ENCODE measurements at regions not wholly inside any gene's neighbourhood (a gene's known extent, or its start where the extent isn't known, plus 50 kb on each side); places are given as distances from the start of the nearest gene placed in this dataset.
"Not testable (repeated sequence)": the region's sequence is repeated elsewhere in the genome, so short reads cannot be mapped to it uniquely, and the experiment has no call there.

DNA sequence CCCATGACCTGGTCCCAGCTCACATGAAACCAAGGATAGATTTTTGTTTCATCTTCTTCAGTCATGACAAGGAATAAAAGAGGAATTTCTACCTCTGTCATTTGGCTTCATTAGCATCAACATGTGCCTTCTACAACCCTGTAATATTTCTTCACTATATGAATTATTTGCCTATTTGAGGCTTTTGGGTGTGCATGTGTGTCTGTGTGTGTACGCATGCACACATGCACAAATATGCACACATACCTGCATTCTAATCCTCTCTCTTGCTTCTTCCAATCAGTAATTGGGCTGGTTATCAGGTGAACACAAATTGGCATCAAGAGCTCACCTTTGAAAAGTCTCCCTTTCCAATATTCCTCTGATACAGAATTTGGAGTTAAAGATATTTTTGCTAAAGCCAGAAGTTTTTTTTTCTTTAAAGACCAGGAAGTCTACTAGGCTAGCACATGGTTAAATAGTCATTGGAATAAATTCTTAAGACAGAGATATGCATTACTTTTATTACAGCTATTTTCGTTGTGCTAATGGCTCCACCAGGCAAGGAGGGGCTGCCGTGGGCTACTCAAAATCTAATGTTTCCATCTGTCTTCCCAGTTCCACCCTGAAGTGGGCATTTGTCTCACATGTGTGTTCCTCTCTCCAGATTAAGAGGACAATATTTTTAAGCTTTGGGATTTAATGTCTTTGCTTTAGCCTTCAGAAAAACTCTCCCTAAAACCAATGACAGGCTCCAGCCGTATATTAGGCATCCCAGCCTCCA, 547.2 kb upstream of the CDH5 start:
- DNase-seq (ENCODE audit: low spot score): no peak

DNA sequence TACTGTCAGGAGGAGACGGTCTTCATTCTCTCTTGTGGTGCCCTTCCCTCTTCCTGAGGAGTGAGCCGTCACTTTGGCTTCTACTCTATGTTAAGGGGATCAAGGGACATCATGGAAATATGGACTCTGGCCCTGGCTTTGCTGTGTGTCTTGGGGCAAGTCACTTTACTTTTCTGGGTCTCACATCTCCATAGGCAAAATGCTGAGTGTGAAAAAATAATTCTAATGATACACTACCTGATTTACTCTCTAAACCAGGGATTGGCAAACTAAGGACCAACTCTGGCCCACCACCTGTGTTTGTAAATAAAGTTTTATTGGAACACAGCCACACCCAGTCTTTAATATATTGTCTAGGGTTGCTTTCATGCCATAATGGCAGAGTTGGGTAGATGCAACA, 548.7 kb upstream of the CDH5 start:
- DNase-seq (ENCODE audit: low spot score): no peak

DNA sequence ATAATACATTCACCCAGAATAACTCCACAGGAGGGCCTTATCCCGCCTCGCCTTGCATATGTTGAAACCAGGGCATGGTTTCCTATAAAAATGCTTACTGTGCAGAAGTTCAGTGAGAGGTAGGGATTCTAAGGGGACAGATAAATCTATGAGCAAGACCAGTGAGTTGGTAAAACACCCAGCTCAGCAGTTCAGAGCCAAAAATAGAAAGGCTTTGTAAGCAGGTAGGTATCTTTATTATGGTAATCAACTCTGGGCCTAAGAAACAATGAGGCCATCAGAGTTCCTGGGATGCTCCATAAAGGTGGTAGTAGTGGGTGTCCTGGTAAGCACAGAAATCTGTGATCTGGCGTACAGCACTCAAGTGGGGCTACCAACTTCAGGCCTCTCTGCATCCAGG, 549.4 kb upstream of the CDH5 start:
- DNase-seq (ENCODE audit: low spot score): no peak

DNA sequence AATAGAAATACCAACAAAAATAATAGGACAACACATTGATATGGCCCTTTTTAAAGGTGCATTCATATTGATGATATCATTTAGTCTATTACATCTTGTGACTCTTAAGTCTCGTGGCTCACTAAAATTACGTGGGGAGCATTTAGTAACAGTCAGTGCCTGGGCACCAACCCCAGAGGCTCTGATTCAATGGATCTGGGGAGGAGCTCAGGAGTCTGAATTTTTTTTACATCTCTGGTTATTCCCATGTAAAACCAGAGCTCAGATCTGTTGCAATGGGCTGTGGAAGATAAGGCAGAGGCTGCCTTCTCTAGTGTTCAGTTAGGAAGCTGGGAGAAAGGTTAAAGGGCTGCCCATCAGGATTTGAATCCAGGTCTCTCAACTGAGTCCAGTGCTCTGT, 549.9 kb upstream of the CDH5 start:
- DNase-seq (ENCODE audit: low spot score): no peak

DNA sequence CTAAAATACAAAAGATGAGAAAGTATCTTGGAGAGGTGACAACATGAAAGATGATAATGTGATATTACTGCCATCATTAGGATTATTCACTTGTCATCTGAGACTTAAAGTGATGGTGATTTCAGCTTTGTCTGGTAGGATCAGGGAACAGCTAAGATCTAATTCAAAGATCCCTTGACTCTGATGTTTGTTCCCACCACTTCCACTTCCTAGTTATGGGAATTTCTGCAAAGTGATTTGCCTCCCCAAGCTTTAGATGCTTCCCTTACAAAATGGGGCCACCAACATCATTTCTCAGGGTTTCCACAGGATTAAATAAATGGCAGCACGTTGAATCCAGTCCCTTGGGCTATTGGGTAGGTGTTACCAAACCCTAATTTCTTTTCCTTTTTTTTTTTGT, 550.8 kb upstream of the CDH5 start:
- DNase-seq (ENCODE audit: low spot score): no peak

DNA sequence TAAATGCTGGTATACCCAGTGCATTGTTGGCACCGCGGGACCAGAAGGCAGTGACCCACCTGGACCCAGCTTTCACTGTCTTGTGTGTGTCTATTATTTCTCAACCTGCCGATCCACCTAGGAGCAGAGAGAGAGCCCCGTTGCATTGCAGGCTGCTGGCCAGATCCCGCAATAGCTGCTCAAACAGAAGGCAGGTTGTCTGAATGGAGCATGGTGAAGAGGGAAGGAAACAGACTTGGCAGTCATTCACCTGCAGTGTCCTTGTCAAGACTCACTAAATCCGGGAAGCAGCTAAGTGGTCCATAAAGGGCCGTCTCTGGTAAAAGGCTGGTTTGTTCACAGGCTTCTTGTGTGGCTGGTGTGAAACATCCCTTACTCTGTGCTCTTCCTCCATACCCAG, 552.6 kb upstream of the CDH5 start:
- DNase-seq (ENCODE audit: low spot score): not testable (repeated sequence)

DNA sequence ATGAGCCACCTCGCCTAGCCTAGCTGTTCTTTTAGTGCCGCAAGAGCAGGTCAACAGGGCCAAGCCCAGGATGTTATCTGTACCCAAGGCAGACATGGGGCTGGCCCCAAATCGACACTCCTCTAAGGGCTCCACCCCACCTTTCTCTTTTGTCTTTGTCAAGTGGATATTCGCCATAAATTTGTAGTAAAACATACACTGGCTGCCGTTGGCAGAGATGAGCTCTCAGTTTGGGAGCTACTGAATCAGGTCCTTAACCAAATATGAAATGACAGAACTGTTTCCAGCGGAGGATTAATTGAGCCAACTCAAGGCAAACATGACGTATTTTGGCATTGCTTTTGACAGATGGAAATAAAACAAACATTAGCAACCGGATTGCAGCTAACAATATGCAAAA, 556.9 kb upstream of the CDH5 start:
- no peak for DNase-seq (ENCODE audit: low spot score)

DNA sequence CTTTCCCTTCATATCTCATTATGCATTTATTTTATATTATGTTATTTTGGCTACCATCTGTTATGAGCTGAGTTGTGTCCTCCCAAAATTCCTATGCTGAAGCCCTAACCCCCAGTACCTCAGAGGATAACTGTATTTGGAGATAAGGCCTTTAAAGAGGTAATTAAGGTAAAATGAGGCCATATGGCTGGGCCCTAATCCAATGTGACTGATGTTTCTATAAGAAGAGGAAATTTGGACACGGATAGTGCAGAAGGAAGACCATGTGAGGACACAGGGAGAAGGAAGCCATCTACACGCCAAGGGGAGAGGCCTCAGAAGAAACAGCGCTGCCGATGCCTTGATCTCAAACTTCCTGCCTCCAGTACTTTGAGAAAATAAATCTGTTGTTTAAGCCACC, 557.7 kb upstream of the CDH5 start:
- no peak for DNase-seq (ENCODE audit: low spot score)

DNA sequence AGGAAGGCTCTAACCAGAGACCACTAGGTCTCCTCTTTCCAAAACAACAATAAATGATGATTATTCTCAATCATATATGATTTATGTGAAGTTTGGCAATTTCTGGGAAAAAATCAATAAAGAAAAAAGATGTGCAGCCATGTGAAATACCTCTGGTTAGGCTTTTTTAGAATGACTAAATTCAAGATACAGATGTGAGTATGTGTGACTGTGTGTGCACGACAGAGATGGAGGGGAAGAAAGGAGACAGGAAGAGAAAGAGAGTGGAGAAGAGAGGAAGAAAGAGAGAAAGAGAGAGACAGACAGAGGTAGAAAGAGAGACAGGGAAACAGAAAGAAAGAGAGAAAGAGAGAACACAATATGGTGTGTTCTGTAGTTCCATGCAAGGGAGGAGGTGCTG, 558.6 kb upstream of the CDH5 start:
- DNase-seq (ENCODE audit: low spot score): no peak

DNA sequence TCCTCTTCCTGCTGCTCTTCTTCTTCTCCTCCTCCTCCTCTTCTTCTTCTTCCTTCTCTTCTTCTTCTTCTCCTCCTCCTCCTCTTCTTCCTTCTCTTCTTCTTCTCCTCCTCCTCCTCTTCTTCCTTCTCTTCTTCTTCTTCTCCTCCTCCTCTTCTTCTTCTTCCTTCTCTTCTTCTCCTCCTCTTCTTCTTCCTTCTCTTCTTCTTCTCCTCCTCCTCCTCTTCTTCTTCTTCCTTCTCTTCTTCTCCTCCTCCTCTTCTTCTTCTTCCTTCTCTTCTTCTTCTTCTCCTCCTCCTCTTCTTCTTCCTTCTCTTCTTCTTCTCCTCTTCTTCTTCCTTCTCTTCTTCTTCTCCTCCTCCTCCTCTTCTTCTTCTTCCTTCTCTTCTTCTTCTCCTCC, 560.8 kb upstream of the CDH5 start:
- not testable (repeated sequence) for DNase-seq (ENCODE audit: low spot score)

DNA sequence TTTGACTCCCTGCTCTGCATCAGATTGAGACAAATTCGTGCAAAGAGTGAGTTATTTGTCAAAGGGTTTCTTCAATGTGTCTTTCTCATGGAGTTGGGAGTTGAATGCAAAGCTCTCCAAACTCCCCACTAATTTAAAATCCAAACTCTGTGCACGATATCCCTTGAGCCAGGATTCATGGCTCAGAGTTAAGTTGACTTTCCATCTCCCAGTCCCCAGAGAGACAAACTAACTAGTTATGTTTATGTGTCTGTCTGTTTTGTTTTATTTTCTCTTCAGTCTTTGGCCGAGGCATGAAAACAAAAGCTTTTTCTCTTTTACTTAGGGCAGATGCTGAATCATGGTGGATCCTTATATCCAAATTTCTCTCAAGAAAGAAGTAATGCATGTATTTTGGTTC, 570.0 kb upstream of the CDH5 start:
- DNase-seq (ENCODE audit: low spot score): no peak

DNA sequence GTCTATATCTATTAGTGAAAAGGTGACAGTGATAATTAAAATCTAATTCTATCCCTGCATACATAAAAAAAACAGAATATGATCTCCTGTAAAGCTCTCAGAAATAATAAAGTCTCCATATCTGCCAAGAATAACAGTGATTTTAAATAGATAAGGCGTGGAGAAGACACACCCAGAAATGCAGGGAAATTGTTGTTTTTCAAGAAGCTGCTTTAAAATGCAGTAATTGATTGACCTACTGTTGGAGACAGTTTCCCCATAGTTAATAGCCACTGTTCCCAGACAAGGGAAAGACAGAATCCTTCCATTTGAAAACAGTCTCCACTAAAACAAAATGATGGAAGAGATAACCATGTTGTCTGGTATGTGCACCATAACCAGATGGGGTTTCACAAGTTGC, 571.5 kb upstream of the CDH5 start:
- no peak for DNase-seq (ENCODE audit: low spot score)

DNA sequence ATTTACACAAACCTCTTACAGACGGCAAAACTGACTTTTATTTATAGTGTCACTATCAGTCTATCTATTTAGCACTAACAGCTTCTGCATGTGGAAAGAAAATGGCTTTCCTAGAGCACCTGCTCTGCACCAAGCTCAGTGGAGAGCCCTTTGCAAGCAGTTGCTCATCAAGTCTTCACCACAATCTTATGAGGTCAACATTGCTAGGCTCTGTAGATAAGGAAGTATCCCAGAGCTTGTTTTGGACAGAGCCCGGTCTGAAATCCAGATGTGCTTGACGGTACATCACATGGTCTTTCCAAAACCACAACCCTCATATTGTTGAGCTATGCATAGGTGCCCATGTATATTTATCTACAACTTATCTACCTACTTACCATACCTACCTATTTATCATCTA, 572.7 kb upstream of the CDH5 start:
- no peak for DNase-seq (ENCODE audit: low spot score)

DNA sequence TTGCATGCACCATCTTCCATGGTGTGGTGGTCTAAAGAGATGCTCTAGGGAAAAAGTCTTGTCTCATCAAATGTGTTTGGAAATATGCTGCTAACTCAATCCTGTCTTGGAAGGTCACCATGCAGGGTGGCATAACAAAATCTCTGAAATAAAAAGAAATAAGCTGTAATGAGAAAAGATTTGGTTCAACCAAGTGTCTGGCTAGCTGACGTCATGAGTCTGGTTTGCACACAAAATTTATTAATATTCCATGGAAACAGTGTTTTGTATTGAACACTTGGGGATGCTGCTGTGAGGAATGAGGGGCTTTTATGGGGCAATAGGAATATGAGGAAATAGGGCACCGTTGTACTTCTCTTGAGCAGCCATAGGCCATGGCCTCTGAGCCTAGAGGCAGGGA, 575.7 kb upstream of the CDH5 start:
- no peak for DNase-seq (ENCODE audit: low spot score)

DNA sequence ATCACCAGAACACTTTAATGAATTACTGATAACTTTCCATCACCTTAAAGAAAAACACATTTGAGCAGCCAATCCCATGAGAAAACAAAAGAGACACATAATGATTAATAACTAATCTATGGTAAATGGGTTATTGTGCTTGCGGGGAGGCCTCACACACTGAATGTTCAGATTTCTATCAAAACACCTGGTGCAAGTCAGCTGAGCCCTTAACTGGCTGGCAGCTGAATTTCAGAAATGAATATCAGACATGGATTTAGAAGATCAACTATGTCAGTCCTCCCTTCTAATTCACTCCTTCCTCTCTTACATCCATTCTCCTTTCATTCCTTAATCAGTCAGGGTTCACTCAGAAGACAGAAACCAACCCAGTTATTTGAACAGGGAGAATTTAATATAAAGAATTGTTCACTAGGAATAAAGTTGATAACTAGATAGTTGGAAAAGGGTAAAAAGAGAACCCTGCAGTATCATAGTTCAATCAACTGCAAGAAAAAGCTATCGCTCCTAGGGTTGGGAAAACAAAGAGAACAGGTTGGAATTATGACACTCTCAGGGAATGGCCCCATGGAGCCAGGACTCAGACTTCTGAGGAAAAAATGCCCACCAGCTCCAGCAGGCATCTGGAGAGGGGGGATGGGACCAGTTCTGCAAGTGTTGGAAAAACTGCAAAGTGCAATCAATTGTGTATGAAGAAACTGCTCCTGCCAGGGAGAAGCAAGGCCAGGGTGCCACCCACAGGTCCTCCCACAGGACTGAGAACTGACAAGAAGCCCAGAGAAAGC, 577.1 kb upstream of the CDH5 start:
- DNase-seq (ENCODE audit: low spot score): no peak

DNA sequence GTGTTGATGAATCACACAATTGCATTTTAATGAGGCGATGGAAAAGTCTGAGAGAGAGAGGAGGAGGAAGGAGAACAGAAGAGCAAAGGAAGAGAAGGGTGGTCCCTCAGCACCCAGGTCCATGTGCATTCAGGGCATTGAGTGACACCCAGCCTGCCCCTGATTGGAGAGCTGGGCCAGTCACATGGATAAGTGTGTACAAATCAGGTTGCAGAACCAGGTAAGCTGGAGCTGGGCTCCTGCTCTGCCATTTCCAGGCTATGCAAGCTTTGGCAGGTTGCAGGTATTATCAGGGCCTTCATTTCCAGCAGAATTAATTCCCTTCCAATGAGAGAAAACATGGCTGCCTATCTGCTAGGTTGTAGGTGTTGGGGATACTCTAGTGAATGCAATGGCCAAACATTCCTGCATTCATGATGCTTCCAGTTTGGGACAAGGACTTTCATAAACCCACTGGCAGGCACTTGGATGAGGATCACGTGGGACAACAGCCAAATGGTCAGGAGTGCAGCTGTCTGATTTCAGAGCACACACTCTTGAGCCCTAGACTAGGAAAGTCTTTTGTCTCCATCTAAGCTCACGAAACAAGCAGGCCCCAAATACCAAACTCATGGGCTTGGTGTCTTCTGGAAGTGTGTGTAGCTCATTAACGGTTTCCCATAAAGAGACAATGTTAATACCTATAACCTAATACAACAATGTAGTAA, 577.9 kb upstream of the CDH5 start:
- DNase-seq (ENCODE audit: low spot score): no peak

DNA sequence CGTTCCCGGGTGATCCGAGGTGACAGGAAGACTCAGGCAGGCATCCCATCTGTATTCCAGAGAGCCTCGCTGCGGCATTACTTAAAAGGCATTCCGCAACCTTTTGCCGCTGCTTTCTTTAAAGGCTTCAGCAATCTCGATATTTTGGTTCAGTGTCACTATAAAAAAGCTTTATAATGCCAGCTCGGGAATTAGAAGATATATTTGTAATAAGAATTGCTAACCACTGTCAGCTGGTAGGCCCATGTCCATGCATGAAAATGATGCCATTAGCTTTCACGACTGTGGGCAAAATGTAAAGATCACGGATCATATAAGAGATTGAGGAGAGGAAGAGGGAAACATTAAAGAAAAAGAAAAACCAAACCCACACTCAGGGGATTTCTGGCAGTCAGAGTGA, 578.6 kb upstream of the CDH5 start:
- DNase-seq (ENCODE audit: low spot score): no peak

DNA sequence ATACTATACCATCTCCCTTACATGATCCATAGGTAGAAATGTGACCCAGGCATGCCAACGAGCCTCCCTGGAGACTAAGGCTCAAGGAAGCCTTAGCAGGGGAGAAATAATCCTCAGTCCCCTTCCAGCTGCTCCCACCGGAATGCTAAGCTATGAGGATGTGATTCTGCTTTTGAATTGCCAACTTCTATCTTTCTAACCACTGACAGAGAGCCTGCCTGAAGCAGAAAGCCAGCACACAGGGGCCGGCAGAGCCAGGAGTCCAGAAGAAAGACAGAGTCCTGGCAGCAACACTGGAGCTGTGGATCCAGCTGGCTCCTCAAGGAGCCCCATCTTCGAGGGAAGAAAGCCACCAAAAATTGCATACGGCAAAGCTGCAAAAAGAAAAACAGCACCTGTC, 579.6 kb upstream of the CDH5 start:
- DNase-seq (ENCODE audit: low spot score): no peak

DNA sequence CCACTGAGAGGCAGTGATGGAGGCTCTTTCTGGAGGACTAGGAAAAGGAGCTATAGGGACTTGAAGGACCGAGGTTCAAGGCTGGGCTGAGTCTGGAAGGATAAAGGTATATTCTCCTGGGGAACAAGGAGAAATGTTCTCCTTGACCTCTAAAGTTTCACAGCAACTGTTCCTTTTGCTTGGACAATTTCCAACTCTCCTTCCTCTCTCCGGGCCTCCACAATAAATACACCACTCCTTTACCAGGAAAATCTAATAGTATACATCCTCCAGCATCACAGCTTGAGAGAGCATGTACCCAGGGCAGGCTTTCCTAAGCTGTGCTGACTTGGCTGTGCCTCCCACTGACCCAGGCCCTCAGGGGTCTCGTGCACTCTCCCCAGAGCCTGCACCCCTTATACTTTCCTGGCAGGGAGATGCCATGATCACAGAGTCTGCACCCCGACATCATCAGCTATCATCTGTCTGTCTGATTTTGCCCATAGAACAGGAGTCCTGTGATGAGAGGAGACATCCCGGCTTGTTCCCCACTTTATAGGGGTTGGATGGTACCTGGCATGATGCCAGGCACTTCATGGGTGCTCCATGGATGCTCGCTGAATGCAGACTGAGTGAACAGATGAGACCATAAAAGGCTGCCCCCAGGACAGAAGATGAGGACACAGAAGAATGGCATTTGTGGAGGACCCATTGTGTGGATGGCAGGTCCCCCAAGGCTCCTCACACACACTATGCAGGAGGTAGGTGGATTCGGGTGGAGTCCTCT, 582.6 kb upstream of the CDH5 start:
- DNase-seq (ENCODE audit: low spot score): no peak

DNA sequence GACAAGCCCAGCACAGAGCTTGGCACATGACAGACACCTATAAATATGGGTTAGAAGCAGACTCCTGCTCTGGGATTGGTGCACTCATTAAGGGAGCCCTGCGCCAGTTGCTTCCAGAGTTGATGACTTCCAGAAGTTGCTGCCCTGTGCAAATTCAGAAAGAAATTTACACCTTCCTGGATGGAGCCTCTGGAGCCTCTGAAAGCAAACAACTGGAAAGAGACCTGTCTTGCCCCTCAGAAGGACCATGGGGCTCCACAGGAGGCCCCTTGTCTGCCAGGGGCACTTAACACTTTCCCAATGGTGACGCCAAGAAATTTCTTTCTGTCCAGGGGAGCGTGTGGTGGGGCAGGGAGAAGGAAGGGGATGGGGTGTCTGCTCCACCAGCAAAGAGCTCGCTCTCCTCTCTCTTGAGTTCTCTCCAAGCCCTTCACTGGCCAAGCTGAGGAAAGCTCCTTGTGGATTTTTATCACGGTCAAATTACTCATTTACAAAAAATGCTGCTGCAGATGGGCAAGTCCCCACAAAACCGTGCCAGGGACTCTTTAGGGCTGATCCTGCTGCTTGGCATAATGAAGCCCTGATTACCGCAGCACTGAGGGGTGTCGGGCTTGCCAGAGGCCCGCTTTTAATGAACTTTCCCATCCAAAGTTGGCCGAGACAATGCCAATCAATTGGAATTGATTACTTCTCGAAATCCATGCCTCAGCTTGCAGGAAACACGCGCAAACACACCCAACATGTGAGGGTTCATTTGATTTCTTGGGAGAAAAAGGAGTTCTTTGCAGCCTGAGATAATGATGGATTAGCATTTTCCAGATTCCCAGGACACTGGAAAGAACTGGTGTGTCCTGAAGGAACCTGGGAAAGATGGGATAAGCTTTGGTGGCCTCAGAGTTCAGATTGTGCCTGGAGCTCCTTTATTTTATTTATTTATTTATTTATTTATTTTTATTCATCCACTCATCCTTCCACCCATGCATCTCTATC, 583.6 kb upstream of the CDH5 start:
- no peak for DNase-seq (ENCODE audit: low spot score)
